Right lobe of liver (tissue), 6 donors: ENCODE measurements at regions not wholly inside any gene's neighbourhood (a gene's known extent, or its start where the extent isn't known, plus 50 kb on each side); places are given as distances from the start of the nearest gene placed in this dataset.

ENCODE experiments used
- ATAC-seq, 4 donors: fragments of 200-7000 bp; cut with Tn5 transposase; one replicate each; pipeline ENCODE4 v1.9.1; 2020; ENCODE audit warnings: mild to moderate bottlenecking in 4 of 4, moderate library complexity in 4 of 4
- DNase-seq, 3 donors: peaks; one replicate each; pipeline ENCODE4 v3.0.0-alpha.2; 2020
- H3K27ac ChIP-seq, 3 donors: fragments of 200-600 bp; one replicate each; pipeline ENCODE4 v1.8.0; 2022
- H3K27me3 ChIP-seq, 2 donors: fragments of 200-600 bp; one replicate each; pipeline ENCODE4 v1.8.0; 2022
- H3K36me3 ChIP-seq, 4 donors: fragments of 200-600 bp; sonication (generic) in 1 of 4; one replicate each; pipeline versions ENCODE4 v1.5.1 to v1.8.0; 2017 to 2022; ENCODE audit warnings: control low read depth in 1 of 4
- H3K4me1 ChIP-seq, 4 donors: fragments of 200-600 bp; sonication (generic) in 1 of 4; one replicate each; pipeline versions ENCODE4 v1.5.1 to v1.8.0; 2017 to 2022; ENCODE audit warnings: control low read depth in 1 of 4
- H3K4me3 ChIP-seq, 3 donors: fragments of 200-600 bp; one replicate each; pipeline ENCODE4 v1.8.0; 2022
- H3K9me3 ChIP-seq, 4 donors: fragments of 200-600 bp; sonication (generic) in 1 of 4; one replicate each; pipeline versions ENCODE4 v1.5.1 to v1.8.0; 2017 to 2022; ENCODE audit warnings: control low read depth in 1 of 4
- CTCF ChIP-seq, 4 donors: fragments of 200-600 bp in 3 of 4; fragments of 450-650 bp in 1 of 4; IDR thresholded peaks; one replicate each; pipeline versions ENCODE4 v1.5.1 to v1.8.0; 2016 to 2022; ENCODE audit warnings: antibody characterized with exemption in 4 of 4, mild to moderate bottlenecking in 2 of 4
- POLR2A ChIP-seq: fragments of 450-650 bp; IDR thresholded peaks from one replicate; pipeline ENCODE4 v1.6.1; 2017; ENCODE audit warnings: antibody characterized with exemption, mild to moderate bottlenecking
- WGBS: methylation state at CpG from one replicate; pipeline ENCODE4 v1.1.6; 2018; ENCODE audit warnings: low coverage, low lambda C conversion rate; ENCODE audit not compliant: insufficient coverage; ENCODE audit errors: missing lambda C conversion rate; 5-methylcytosine and 5-hydroxymethylcytosine counted together
- intact Hi-C, 2 donors: fragments of 100-400 bp; cut with DNase I; formaldehyde crosslinking; loops; one replicate each; pipeline versions ENCODE4 v1.11.2 to v1.14.1; 2022
- donor health status: DM: no; HTN: yes; CAD: no.
- donor health status: DM: no; HTN: no; CAD: no.
- donor health status: DM: no; HTN: no; CAD: no.
- donor health status: DM: no; HTN: yes; CAD: no.
- donor health status: DM: no; HTN: yes; CAD: no.

GRCh38 chr18:14930076-14930475 lies 182.1 kb downstream of the ANKRD30B start:
- WGBS: 60% methylated on average over 1 of the region's 3 CpGs
- no peak for DNase-seq

GRCh38 chr18:14930576-14930975 lies 182.6 kb downstream of the ANKRD30B start:
- H3K27ac ChIP-seq: no peak overlapping the region
- DNase-seq: no peak

More at GRCh38 chr18:14930076-14930475, 182.1 kb downstream of the ANKRD30B start:
- Histone ChIP-seq H3K36me3 (no peaks in the 10 kb centered on the region), H3K27me3 (no peaks in the 10 kb centered on the region), H3K9me3 (no peaks in the 10 kb centered on the region), H3K4me3 (no peak overlapping the region), H3K27ac (no peak overlapping the region), H3K4me1 (no peaks in the 10 kb centered on the region)
- intact Hi-C loops: no loop called here
- ATAC-seq: no peak
- TF ChIP-seq POLR2A (no peak), CTCF (IDR thresholded peaks at IDR 0.05) (no peak)

GRCh38 chr18:14933049-14933851 lies 185.3 kb downstream of the ANKRD30B start:
- no peak for DNase-seq
- ATAC-seq: no peak
- H3K4me1 ChIP-seq: no peaks in the 10 kb centered on the region
- 66% methylated on average over 10 of the region's 12 CpGs for WGBS
- H3K4me3 ChIP-seq: no peak overlapping the region
- no peaks in the 10 kb centered on the region for H3K36me3 ChIP-seq
- H3K9me3 ChIP-seq: no peaks in the 10 kb centered on the region
- no peak overlapping the region for H3K27ac ChIP-seq
- intact Hi-C loops: no loop called here
- no peak for TF ChIP-seq POLR2A
- TF ChIP-seq CTCF (IDR thresholded peaks at IDR 0.05): no peak
- H3K27me3 ChIP-seq: no peaks in the 10 kb centered on the region

More at GRCh38 chr18:14930576-14930975, 182.6 kb downstream of the ANKRD30B start:
- H3K9me3 ChIP-seq: no peaks in the 10 kb centered on the region
- intact Hi-C loops: no loop called here
- H3K36me3 ChIP-seq: no peaks in the 10 kb centered on the region
- H3K4me1 ChIP-seq: no peaks in the 10 kb centered on the region
- WGBS: no CpG with 5 or more reads among the region's 2 CpGs
- no peak overlapping the region for H3K4me3 ChIP-seq
- TF ChIP-seq CTCF (IDR thresholded peaks at IDR 0.05): no peak
- TF ChIP-seq POLR2A: no peak
- H3K27me3 ChIP-seq: no peaks in the 10 kb centered on the region
- ATAC-seq: no peak

GRCh38 chr18:14933964-14934363 lies 186.0 kb downstream of the ANKRD30B start:
- intact Hi-C loops: no loop called here
- no peak for ATAC-seq
- DNase-seq: no peak
- Histone ChIP-seq H3K4me1 (no peaks in the 10 kb centered on the region), H3K27me3 (no peaks in the 10 kb centered on the region), H3K4me3 (no peak overlapping the region), H3K9me3 (no peaks in the 10 kb centered on the region), H3K36me3 (no peaks in the 10 kb centered on the region), H3K27ac (no peak overlapping the region)
- 77% methylated on average over 2 of the region's 10 CpGs for WGBS
- TF ChIP-seq CTCF (IDR thresholded peaks at IDR 0.05) (no peak), POLR2A (no peak)
